Right atrium auricular region (tissue), 2 donors: ENCODE measurements at regions not wholly inside any gene's neighbourhood (a gene's known extent, or its start where the extent isn't known, plus 50 kb on each side); places are given as distances from the start of the nearest gene placed in this dataset.

ENCODE experiments used
- DNase-seq: peaks from one replicate; pipeline ENCODE4 v3.0.0-alpha.2; 2019; ENCODE audit warnings: low spot score
- H3K27ac ChIP-seq, 2 donors: fragments of 200-600 bp; sonication (generic); 1 replicate in 1 of 2; 2 replicates in 1 of 2; pipeline ENCODE4 v1.5.1; 2016 to 2019
- H3K27me3 ChIP-seq, 2 donors: fragments of 200-600 bp; sonication (generic); one replicate each; pipeline versions ENCODE4 v1.5.1 to v1.6.0; 2017 to 2019
- H3K36me3 ChIP-seq: fragments of 200-600 bp; sonication (generic); one replicate; pipeline ENCODE4 v1.5.1; 2016
- H3K4me1 ChIP-seq, 2 donors: fragments of 200-600 bp; sonication (generic); one replicate each; pipeline versions ENCODE4 v1.5.1 to v1.6.0; 2017 to 2019
- H3K4me3 ChIP-seq, 2 donors: fragments of 200-600 bp; sonication (generic); 1 replicate in 1 of 2; 2 replicates in 1 of 2; pipeline ENCODE4 v1.5.1; 2017 to 2019; ENCODE audit warnings: mild to moderate bottlenecking in 1 of 2, moderate library complexity in 1 of 2
- H3K9me3 ChIP-seq, 2 donors: fragments of 200-600 bp; sonication (generic); one replicate each; pipeline ENCODE4 v1.5.1; 2019
- CTCF ChIP-seq, 2 donors: fragments of 200-600 bp; sonication (generic); IDR thresholded peaks; one replicate each; pipeline ENCODE4 v1.5.1; 2019; ENCODE audit warnings: antibody characterized with exemption in 2 of 2

- Histone ChIP-seq H3K4me1 (no peaks in the 10 kb centered on the region), H3K27me3 (no peaks in the 10 kb centered on the region), H3K4me3 (no peak overlapping the region), H3K27ac (no peak overlapping the region), H3K36me3 (no peaks in the 10 kb centered on the region), H3K9me3 (no peaks in the 10 kb centered on the region)
- TF ChIP-seq CTCF (IDR thresholded peaks at IDR 0.05), result no peak
- DNase-seq, result no peak
These were observed 487.6 kb downstream of the TMEM182 start for GRCh38 chr2:103249462-103249861.

- Histone ChIP-seq H3K4me3 (no peak overlapping the region), H3K27ac (no peak overlapping the region), H3K36me3 (no peaks in the 10 kb centered on the region), H3K27me3 (no peaks in the 10 kb centered on the region), H3K9me3 (no peaks in the 10 kb centered on the region), H3K4me1 (no peaks in the 10 kb centered on the region)
- no peak for TF ChIP-seq CTCF (IDR thresholded peaks at IDR 0.05)
- DNase-seq, result no peak
These were observed 490.9 kb downstream of the TMEM182 start for GRCh38 chr2:103252781-103253180.

- Histone ChIP-seq H3K36me3 (no peaks in the 10 kb centered on the region), H3K27ac (no peak overlapping the region), H3K4me1 (no peaks in the 10 kb centered on the region), H3K27me3 (no peaks in the 10 kb centered on the region), H3K4me3 (no peak overlapping the region), H3K9me3 (no peaks in the 10 kb centered on the region)
- no peak for DNase-seq
- TF ChIP-seq CTCF (IDR thresholded peaks at IDR 0.05), result no peak
These were observed 492.8 kb downstream of the TMEM182 start for GRCh38 chr2:103254611-103255010.

- Histone ChIP-seq H3K27me3 (no peaks in the 10 kb centered on the region), H3K4me1 (no peaks in the 10 kb centered on the region), H3K36me3 (no peaks in the 10 kb centered on the region), H3K4me3 (no peak overlapping the region), H3K9me3 (no peaks in the 10 kb centered on the region), H3K27ac (no peak overlapping the region)
- no peak for DNase-seq
- TF ChIP-seq CTCF (IDR thresholded peaks at IDR 0.05), result no peak
These were observed 502.4 kb downstream of the TMEM182 start for GRCh38 chr2:103264058-103264768.

GRCh38 chr2:103265521-103265920 lies 503.7 kb downstream of the TMEM182 start:
- Histone ChIP-seq H3K27me3 (no peaks in the 10 kb centered on the region), H3K36me3 (no peaks in the 10 kb centered on the region), H3K4me3 (no peak overlapping the region), H3K4me1 (no peaks in the 10 kb centered on the region), H3K27ac (no peak overlapping the region), H3K9me3 (no peaks in the 10 kb centered on the region)
- no peak for DNase-seq
- no peak for TF ChIP-seq CTCF (IDR thresholded peaks at IDR 0.05)
